Central memory CD8-positive, alpha-beta T cell (primary cell): ENCODE measurements at regions not wholly inside any gene's neighbourhood (a gene's known extent, or its start where the extent isn't known, plus 50 kb on each side); places are given as distances from the start of the nearest gene placed in this dataset.
"Not testable (repeated sequence)": the region's sequence is repeated elsewhere in the genome, so short reads cannot be mapped to it uniquely, and the experiment has no call there.

ENCODE experiments used
- ATAC-seq: fragments of 150-1000 bp; cut with Tn5 transposase; replicated peaks from 2 replicates; pipeline ENCODE4 v1.10.0; 2022; ENCODE audit warnings: mild to moderate bottlenecking, moderate FRiP score, moderate number of reproducible peaks; ENCODE audit not compliant: poor library complexity, severe bottlenecking; ENCODE audit errors: extremely low read depth
- DNase-seq, 2 donors: peaks; one replicate each; pipeline ENCODE4 v3.0.0; 2021; ENCODE audit warnings: low spot score in 2 of 2
- H3K27ac Mint-ChIP-seq: one replicate; pipeline ENCODE4 v1.8.0; 2022; ENCODE audit warnings: low read depth, mild to moderate bottlenecking, moderate library complexity, mixed read lengths
- H3K27me3 Mint-ChIP-seq: one replicate; pipeline ENCODE4 v1.8.0; 2022; ENCODE audit warnings: mixed read lengths
- H3K36me3 Mint-ChIP-seq: one replicate; pipeline ENCODE4 v1.8.0; 2022; ENCODE audit warnings: mild to moderate bottlenecking, moderate library complexity, mixed read lengths; ENCODE audit not compliant: insufficient read depth
- H3K4me1 Mint-ChIP-seq: one replicate; pipeline ENCODE4 v1.8.0; 2022; ENCODE audit warnings: mixed read lengths
- H3K4me3 Mint-ChIP-seq: one replicate; pipeline ENCODE4 v1.8.0; 2022; ENCODE audit warnings: mild to moderate bottlenecking, moderate library complexity, mixed read lengths
- H3K9me3 Mint-ChIP-seq: one replicate; pipeline ENCODE4 v1.8.0; 2022; ENCODE audit warnings: mixed read lengths

- no peaks in the 10 kb centered on the region for H3K9me3 Mint-ChIP-seq
- no peaks in the 10 kb centered on the region for H3K36me3 Mint-ChIP-seq
- H3K4me1 Mint-ChIP-seq, result no peaks in the 10 kb centered on the region
- peaks cover 7% of the 10 kb centered on the region for H3K27me3 Mint-ChIP-seq
- H3K27ac Mint-ChIP-seq, result no peak overlapping the region
- no peak for ATAC-seq
- H3K4me3 Mint-ChIP-seq, result no peak overlapping the region
- no peak for DNase-seq
These were observed 140.9 kb downstream of the RNF144B start for GRCh38 chr6:18527836-18528743.

DNA sequence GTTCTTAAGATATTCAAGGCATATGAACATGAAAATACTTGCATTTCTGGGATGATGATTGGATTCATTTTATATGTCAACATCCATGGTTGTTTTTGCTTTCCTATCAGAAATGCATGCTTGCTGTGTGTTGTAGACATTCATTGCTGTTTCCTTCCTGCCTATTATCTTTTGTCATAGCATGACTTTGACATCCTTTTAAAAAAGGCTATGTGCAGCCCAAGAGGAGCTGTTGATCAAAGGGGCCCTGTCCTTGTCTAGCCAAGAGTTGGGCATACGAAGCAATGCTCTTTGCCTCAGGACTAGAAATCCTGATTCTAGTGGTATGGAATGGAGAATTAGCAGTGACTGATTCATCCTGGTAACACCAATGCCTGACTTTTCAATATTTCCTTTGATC lies 143.1 kb downstream of the RNF144B start:
- DNase-seq (no peak), ATAC-seq (no peak)
- Mint-ChIP-seq H3K4me3 (no peak overlapping the region), H3K27me3 (peaks cover 10% of the 10 kb centered on the region), H3K36me3 (no peaks in the 10 kb centered on the region), H3K9me3 (no peaks in the 10 kb centered on the region), H3K27ac (no peak overlapping the region), H3K4me1 (no peaks in the 10 kb centered on the region)

GRCh38 chr6:18532139-18532538 lies 145.0 kb downstream of the RNF144B start:
- Mint-ChIP-seq H3K4me3 (no peak overlapping the region), H3K9me3 (no peaks in the 10 kb centered on the region), H3K36me3 (no peaks in the 10 kb centered on the region), H3K27me3 (peaks cover 19% of the 10 kb centered on the region), H3K27ac (no peak overlapping the region), H3K4me1 (no peaks in the 10 kb centered on the region)
- no peak for DNase-seq
- no peak for ATAC-seq

- H3K4me3 Mint-ChIP-seq, result no peak overlapping the region
- no peak overlapping the region for H3K27ac Mint-ChIP-seq
- no peaks in the 10 kb centered on the region for H3K36me3 Mint-ChIP-seq
- peaks cover 21% of the 10 kb centered on the region for H3K27me3 Mint-ChIP-seq
- H3K4me1 Mint-ChIP-seq, result no peaks in the 10 kb centered on the region
- ATAC-seq (no peak), DNase-seq (no peak)
- H3K9me3 Mint-ChIP-seq, result no peaks in the 10 kb centered on the region
These were observed 146.6 kb downstream of the RNF144B start for GRCh38 chr6:18533793-18534192.

- no peaks in the 10 kb centered on the region for H3K36me3 Mint-ChIP-seq
- H3K27ac Mint-ChIP-seq, result no peak overlapping the region
- ATAC-seq (no peak), DNase-seq (no peak)
- peaks cover 48% of the 10 kb centered on the region for H3K27me3 Mint-ChIP-seq
- H3K9me3 Mint-ChIP-seq, result no peaks in the 10 kb centered on the region
- H3K4me3 Mint-ChIP-seq, result no peak overlapping the region
- no peaks in the 10 kb centered on the region for H3K4me1 Mint-ChIP-seq
These were observed 149.5 kb downstream of the RNF144B start for GRCh38 chr6:18536591-18537055.

- Mint-ChIP-seq H3K9me3 (no peaks in the 10 kb centered on the region), H3K27ac (no peak overlapping the region), H3K36me3 (no peaks in the 10 kb centered on the region), H3K4me1 (no peaks in the 10 kb centered on the region), H3K27me3 (peaks cover 48% of the 10 kb centered on the region), H3K4me3 (no peak overlapping the region)
- ATAC-seq, result no peak
- no peak for DNase-seq
These were observed 151.2 kb downstream of the RNF144B start for GRCh38 chr6:18538315-18538714.

DNA sequence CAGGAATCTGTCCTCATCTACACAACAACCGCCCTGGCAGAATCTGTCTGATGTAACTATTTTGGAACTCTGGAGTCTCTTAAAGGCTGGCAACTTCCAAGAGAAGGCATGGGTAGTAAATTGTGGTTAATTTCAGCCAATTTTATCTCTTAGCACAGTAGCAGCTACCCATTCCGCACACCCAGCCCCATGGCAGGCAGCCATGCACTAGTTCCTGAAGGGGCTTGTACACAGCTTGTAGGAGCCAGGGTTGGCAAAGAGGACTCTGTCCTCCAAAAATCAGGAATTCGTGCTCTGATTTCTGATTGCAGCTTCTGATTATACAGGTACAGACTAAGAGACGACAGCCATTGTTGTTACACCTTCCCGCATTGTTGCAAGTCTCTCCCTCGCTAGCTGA lies 155.9 kb downstream of the RNF144B start:
- Mint-ChIP-seq H3K36me3 (no peaks in the 10 kb centered on the region), H3K9me3 (peaks cover 8% of the 10 kb centered on the region), H3K4me1 (no peaks in the 10 kb centered on the region), H3K4me3 (no peak overlapping the region), H3K27ac (no peak overlapping the region), H3K27me3 (peaks cover 28% of the 10 kb centered on the region)
- DNase-seq, result no peak
- no peak for ATAC-seq

GRCh38 chr6:18545142-18545541 lies 158.0 kb downstream of the RNF144B start:
- H3K36me3 Mint-ChIP-seq, H3K9me3 Mint-ChIP-seq, ATAC-seq, H3K27ac Mint-ChIP-seq, H3K4me3 Mint-ChIP-seq, DNase-seq, H3K4me1 Mint-ChIP-seq: not testable (repeated sequence)
- peaks cover 22% of the 10 kb centered on the region for H3K27me3 Mint-ChIP-seq

DNA sequence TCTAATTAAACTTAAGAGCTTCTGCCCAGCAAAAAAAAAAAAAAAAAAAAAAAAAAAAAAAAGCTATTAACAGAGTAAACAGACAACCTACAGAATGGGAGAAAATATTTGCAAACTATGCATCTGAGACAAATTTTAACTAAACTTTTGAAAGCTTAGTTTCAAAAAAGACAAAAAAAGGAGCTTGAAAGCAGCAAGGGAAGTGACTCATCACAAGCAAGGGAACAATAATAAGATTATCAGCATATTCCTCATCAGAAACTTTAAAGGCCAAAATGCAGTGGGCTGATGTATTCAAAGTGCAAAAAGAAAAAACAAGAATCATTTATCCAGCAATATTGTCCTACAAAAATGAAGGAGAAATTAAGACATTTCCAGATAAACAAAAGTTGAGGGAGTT lies 158.6 kb downstream of the RNF144B start:
- ATAC-seq (no peak), DNase-seq (no peak)
- Mint-ChIP-seq H3K9me3 (peaks cover 8% of the 10 kb centered on the region), H3K27ac (no peak overlapping the region), H3K4me3 (no peak overlapping the region), H3K36me3 (no peaks in the 10 kb centered on the region), H3K4me1 (no peaks in the 10 kb centered on the region), H3K27me3 (peaks cover 17% of the 10 kb centered on the region)

DNA sequence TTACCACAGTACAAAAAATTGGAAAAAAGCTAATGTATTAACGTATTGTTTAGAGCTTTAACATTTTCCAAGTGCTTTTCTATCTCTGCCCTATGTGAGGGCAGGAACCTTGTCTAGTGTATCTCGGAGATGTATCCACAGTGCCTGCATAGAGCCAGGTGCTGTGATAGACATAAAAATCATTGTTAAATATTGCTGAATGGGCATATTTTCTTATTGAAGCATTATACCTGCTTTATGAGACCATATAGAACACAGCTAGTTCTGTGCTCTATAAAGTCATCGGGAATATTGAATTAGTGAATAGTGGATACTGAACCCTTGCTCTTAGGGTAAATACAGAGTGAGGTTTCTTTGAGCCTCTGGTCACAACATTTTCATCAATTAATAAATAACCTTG lies 163.0 kb downstream of the RNF144B start:
- Mint-ChIP-seq H3K9me3 (no peaks in the 10 kb centered on the region), H3K36me3 (no peaks in the 10 kb centered on the region), H3K27ac (no peak overlapping the region), H3K4me3 (no peak overlapping the region), H3K4me1 (no peaks in the 10 kb centered on the region), H3K27me3 (peaks cover 22% of the 10 kb centered on the region)
- ATAC-seq (no peak), DNase-seq (no peak)

DNA sequence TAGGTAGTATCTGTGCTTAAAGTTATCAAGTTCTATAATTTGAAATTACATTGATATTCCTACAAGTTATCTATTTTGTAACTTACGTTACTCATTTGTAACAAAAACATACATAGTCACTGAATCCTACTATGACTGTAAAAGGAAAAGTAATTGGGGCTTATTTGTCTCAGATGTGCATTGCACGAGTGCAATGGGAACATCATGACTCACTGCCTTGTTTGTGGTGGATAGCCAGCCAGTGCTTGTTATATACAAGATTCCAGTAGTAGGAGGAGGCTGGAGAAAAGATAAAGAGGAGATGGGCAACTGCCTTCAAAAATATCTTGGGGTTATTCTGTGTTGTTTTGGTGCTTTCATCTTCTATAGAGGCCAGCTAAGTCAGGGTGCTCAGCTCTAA lies 164.1 kb downstream of the RNF144B start:
- no peak overlapping the region for H3K27ac Mint-ChIP-seq
- H3K27me3 Mint-ChIP-seq, result peaks cover 27% of the 10 kb centered on the region
- H3K9me3 Mint-ChIP-seq, result no peaks in the 10 kb centered on the region
- H3K4me1 Mint-ChIP-seq, result no peaks in the 10 kb centered on the region
- DNase-seq (no peak), ATAC-seq (no peak)
- H3K4me3 Mint-ChIP-seq, result no peak overlapping the region
- no peaks in the 10 kb centered on the region for H3K36me3 Mint-ChIP-seq

DNA sequence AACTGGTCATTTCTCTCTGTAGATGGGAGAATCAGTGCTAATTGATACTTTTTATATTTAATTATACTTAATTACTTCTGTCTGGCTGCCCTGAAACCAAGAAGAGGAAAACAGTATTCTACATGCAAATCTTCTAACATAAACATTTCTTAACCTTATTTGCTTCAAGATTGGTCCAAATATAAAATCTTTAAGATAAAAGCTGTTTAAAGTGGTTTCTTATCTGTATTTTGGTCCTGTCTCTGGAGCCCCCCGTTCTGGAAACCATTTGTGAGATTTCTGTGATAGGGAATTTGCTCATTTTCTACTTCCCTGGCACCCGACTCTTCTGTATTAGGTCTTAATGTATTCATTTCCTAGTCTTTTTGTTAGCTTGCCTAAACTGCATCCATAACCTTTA lies 168.6 kb downstream of the RNF144B start:
- ATAC-seq (no peak), DNase-seq (no peak)
- no peak overlapping the region for H3K4me3 Mint-ChIP-seq
- H3K9me3 Mint-ChIP-seq, result no peaks in the 10 kb centered on the region
- H3K27me3 Mint-ChIP-seq, result peaks cover 36% of the 10 kb centered on the region
- no peaks in the 10 kb centered on the region for H3K36me3 Mint-ChIP-seq
- no peak overlapping the region for H3K27ac Mint-ChIP-seq
- no peaks in the 10 kb centered on the region for H3K4me1 Mint-ChIP-seq

- ATAC-seq (no peak), DNase-seq (no peak)
- Mint-ChIP-seq H3K4me3 (no peak overlapping the region), H3K27me3 (peaks cover 29% of the 10 kb centered on the region), H3K27ac (no peak overlapping the region), H3K9me3 (no peaks in the 10 kb centered on the region), H3K36me3 (no peaks in the 10 kb centered on the region), H3K4me1 (no peaks in the 10 kb centered on the region)
These were observed 174.0 kb downstream of the RNF144B start for GRCh38 chr6:18561037-18561750.
